ENCODE measurements at regions not wholly inside any gene's neighbourhood (a gene's known extent, or its start where the extent isn't known, plus 50 kb on each side); places are given as distances from the start of the nearest gene placed in this dataset.

- ChIA-PET CTCF (no interaction called here), POLR2A (no interaction called here)
- Histone ChIP-seq H2AFZ (ENCODE audit: insufficient read depth, low read depth, low read length, poor library complexity, severe bottlenecking) (no peak overlapping the region), H3K9ac (ENCODE audit: low read length) (no peak overlapping the region), H3K27ac (ENCODE audit: low read length in 2 of 2) (no peak overlapping the region), H3K79me2 (ENCODE audit: control insufficient read depth, insufficient read depth, low read length) (no peaks in the 10 kb centered on the region), H3K4me3 (ENCODE audit: control extremely low read depth in 1 of 5, extremely low read depth in 1 of 5, insufficient read depth in 1 of 5, low read depth in 2 of 5, low read length in 4 of 5) (no peak overlapping the region), H3K4me2 (replicated peaks; ENCODE audit: low read depth, low read length, poor library complexity, severe bottlenecking) (no peak overlapping the region), H3K27me3 (replicated peaks in 1 of 4; ENCODE audit: control extremely low read depth in 1 of 4, control insufficient read depth in 3 of 4, insufficient read depth in 4 of 4, low read length in 3 of 4) (no peaks in the 10 kb centered on the region), H3K36me3 (replicated peaks in 1 of 2; ENCODE audit: control extremely low read depth in 1 of 2, control insufficient read depth in 1 of 2, extremely low read depth in 1 of 2, insufficient read depth in 2 of 2, low read length in 1 of 2) (no peaks in the 10 kb centered on the region), H3K4me1 (ENCODE audit: control insufficient read depth in 2 of 2, insufficient read depth in 2 of 2, low read length in 2 of 2) (no peaks in the 10 kb centered on the region), H4K20me1 (ENCODE audit: control insufficient read depth, insufficient read depth, low read length, poor library complexity, severe bottlenecking) (no peaks in the 10 kb centered on the region), H3K9me3 (ENCODE audit: control extremely low read depth in 1 of 3, control insufficient read depth in 2 of 3, insufficient read depth in 1 of 3, low read length in 2 of 3) (no peaks in the 10 kb centered on the region)
- no peak for DNase-seq
- Mint-ChIP-seq H3K27me3 (no peaks in the 10 kb centered on the region), H3K4me3 (no peak overlapping the region), H3K9me3 (ENCODE audit: insufficient read depth) (no peaks in the 10 kb centered on the region), H3K27ac (no peak overlapping the region), H3K4me1 (no peaks in the 10 kb centered on the region)
- no peak for ATAC-seq (ENCODE audit: low read depth)
- WGBS (ENCODE audit: insufficient coverage): 71% methylated on average over 3 of the region's 4 CpGs
- TF ChIP-seq, protein P1, sequence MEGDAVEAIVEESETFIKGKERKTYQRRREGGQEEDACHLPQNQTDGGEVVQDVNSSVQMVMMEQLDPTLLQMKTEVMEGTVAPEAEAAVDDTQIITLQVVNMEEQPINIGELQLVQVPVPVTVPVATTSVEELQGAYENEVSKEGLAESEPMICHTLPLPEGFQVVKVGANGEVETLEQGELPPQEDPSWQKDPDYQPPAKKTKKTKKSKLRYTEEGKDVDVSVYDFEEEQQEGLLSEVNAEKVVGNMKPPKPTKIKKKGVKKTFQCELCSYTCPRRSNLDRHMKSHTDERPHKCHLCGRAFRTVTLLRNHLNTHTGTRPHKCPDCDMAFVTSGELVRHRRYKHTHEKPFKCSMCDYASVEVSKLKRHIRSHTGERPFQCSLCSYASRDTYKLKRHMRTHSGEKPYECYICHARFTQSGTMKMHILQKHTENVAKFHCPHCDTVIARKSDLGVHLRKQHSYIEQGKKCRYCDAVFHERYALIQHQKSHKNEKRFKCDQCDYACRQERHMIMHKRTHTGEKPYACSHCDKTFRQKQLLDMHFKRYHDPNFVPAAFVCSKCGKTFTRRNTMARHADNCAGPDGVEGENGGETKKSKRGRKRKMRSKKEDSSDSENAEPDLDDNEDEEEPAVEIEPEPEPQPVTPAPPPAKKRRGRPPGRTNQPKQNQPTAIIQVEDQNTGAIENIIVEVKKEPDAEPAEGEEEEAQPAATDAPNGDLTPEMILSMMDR (IDR thresholded peaks at IDR 0.05): no peak
- no peak for TF ChIP-seq EZH2 (IDR thresholded peaks at IDR 0.05; ENCODE audit: borderline replicate concordance, insufficient read depth, low read depth, low read length, poor library complexity, severe bottlenecking)
- intact Hi-C loops (cut with micrococcal nuclease): no loop called here
Observed at GRCh38 chr10:111974325-111974724, 209.2 kb downstream of the GPAM start.

GRCh38 chr10:111976557-111976956 is 207.0 kb downstream of the GPAM start:
- H3K27me3 Mint-ChIP-seq: peaks cover 9% of the 10 kb centered on the region
- ChIA-PET POLR2A (no interaction called here), CTCF (no interaction called here)
- no peak overlapping the region for H3K9ac ChIP-seq (ENCODE audit: low read length)
- H3K4me1 Mint-ChIP-seq: no peaks in the 10 kb centered on the region
- no peaks in the 10 kb centered on the region for H4K20me1 ChIP-seq (ENCODE audit: control insufficient read depth, insufficient read depth, low read length, poor library complexity, severe bottlenecking)
- intact Hi-C loops (cut with micrococcal nuclease): no loop called here
- no peak overlapping the region for H3K4me3 Mint-ChIP-seq
- no peak overlapping the region for H2AFZ ChIP-seq (ENCODE audit: insufficient read depth, low read depth, low read length, poor library complexity, severe bottlenecking)
- no peak for TF ChIP-seq EZH2 (IDR thresholded peaks at IDR 0.05; ENCODE audit: borderline replicate concordance, insufficient read depth, low read depth, low read length, poor library complexity, severe bottlenecking)
- TF ChIP-seq, protein P1 (IDR thresholded peaks at IDR 0.05): no peak
- peaks cover 3% of the 10 kb centered on the region for H3K9me3 Mint-ChIP-seq (ENCODE audit: insufficient read depth)
- H3K4me1 ChIP-seq (ENCODE audit: control insufficient read depth in 2 of 2, insufficient read depth in 2 of 2, low read length in 2 of 2): no peaks in the 10 kb centered on the region
- no peak overlapping the region for H3K4me2 ChIP-seq (replicated peaks; ENCODE audit: low read depth, low read length, poor library complexity, severe bottlenecking)
- no peak overlapping the region for H3K27ac Mint-ChIP-seq
- no peaks in the 10 kb centered on the region for H3K27me3 ChIP-seq (replicated peaks in 1 of 4; ENCODE audit: control extremely low read depth in 1 of 4, control insufficient read depth in 3 of 4, insufficient read depth in 4 of 4, low read length in 3 of 4)
- no peaks in the 10 kb centered on the region for H3K36me3 ChIP-seq (replicated peaks in 1 of 2; ENCODE audit: control extremely low read depth in 1 of 2, control insufficient read depth in 1 of 2, extremely low read depth in 1 of 2, insufficient read depth in 2 of 2, low read length in 1 of 2)
- no peak overlapping the region for H3K4me3 ChIP-seq (ENCODE audit: control extremely low read depth in 1 of 5, extremely low read depth in 1 of 5, insufficient read depth in 1 of 5, low read depth in 2 of 5, low read length in 4 of 5)
- ATAC-seq (ENCODE audit: low read depth) (no peak), DNase-seq (no peak)
- no peaks in the 10 kb centered on the region for H3K79me2 ChIP-seq (ENCODE audit: control insufficient read depth, insufficient read depth, low read length)
- 75% methylated on average over 2 of the region's 2 CpGs for WGBS (ENCODE audit: insufficient coverage)
- H3K9me3 ChIP-seq (ENCODE audit: control extremely low read depth in 1 of 3, control insufficient read depth in 2 of 3, insufficient read depth in 1 of 3, low read length in 2 of 3): no peaks in the 10 kb centered on the region
- H3K27ac ChIP-seq (ENCODE audit: low read length in 2 of 2): no peak overlapping the region
